SK-N-SH (cell line): ENCODE measurements at regions not wholly inside any gene's neighbourhood (a gene's known extent, or its start where the extent isn't known, plus 50 kb on each side); places are given as distances from the start of the nearest gene placed in this dataset.

Experiments
- CTCF ChIA-PET: fragments of 300-600, 350-600 bp; formaldehyde crosslinking; extraction: SDS; loops from one replicate; lab custom pipeline; 2021; lab: Yijun Ruan, JAX
- POLR2A ChIA-PET: fragments of 350-600 bp; sonication (Branson Sonifier 250); formaldehyde crosslinking; extraction: SDS; loops from one replicate; lab custom pipeline; 2020; ENCODE audit warnings: antibody characterized with exemption, inconsistent platforms; lab: Yijun Ruan, JAX
- DNase-seq: peaks from one replicate; pipeline ENCODE4 v3.0.0; 2012
- H2AFZ ChIP-seq: fragments of 200-600 bp; sonication (generic); 2 replicates; pipeline ENCODE4 v1.8.1; 2016; ENCODE audit warnings: antibody characterized with exemption, mild to moderate bottlenecking, low read depth
- H3F3A ChIP-seq: fragments of 200-600 bp; sonication (generic); replicated peaks from 2 replicates; pipeline ENCODE3; 2016; ENCODE audit warnings: antibody characterized with exemption, mild to moderate bottlenecking; ENCODE audit not compliant: insufficient read depth
- H3K27ac ChIP-seq, 2 experiments: fragments of 200-500 bp in 1 of 2; fragments of 200-600 bp in 1 of 2; sonication (Bioruptor generic) in 1 of 2; sonication (generic), shearing (Covaris generic) in 1 of 2; 2 replicates each; pipeline versions ENCODE4 v1.5.1 to v1.6.1; 2014 to 2016; ENCODE audit warnings: low read depth in 2 of 2, inconsistent platforms in 1 of 2, low read length in 1 of 2, mild to moderate bottlenecking in 1 of 2, mixed read lengths in 1 of 2
- H3K27me3 ChIP-seq: fragments of 200-600 bp; sonication (generic), shearing (Covaris generic); 2 replicates; pipeline ENCODE4 v1.6.1; 2016; ENCODE audit warnings: mixed run types; ENCODE audit not compliant: insufficient read depth
- H3K36me3 ChIP-seq, 2 experiments: fragments of 200-500 bp in 1 of 2; fragments of 200-600 bp in 1 of 2; sonication (Bioruptor generic) in 1 of 2; sonication (generic) in 1 of 2; replicated peaks in 1 of 2; 2 replicates each; pipeline versions ENCODE3 to v1.5.1; 2014 to 2016; ENCODE audit warnings: low read length in 1 of 2, mild to moderate bottlenecking in 1 of 2; ENCODE audit not compliant: insufficient read depth in 2 of 2, control insufficient read depth in 1 of 2
- H3K4me1 ChIP-seq, 2 experiments: fragments of 200-500 bp in 1 of 2; fragments of 200-600 bp in 1 of 2; sonication (Bioruptor generic) in 1 of 2; sonication (generic), shearing (Covaris generic) in 1 of 2; 2 replicates each; pipeline versions ENCODE4 v1.5.1 to v1.6.1; 2014 to 2016; ENCODE audit warnings: low read depth in 1 of 2, low read length in 1 of 2, mixed run types in 1 of 2; ENCODE audit not compliant: insufficient read depth in 2 of 2, control insufficient read depth in 1 of 2
- H3K4me2 ChIP-seq: fragments of 200-600 bp; sonication (generic), shearing (Covaris generic); 2 replicates; pipeline ENCODE4 v1.6.1; 2017; ENCODE audit warnings: mixed run types
- H3K4me3 ChIP-seq, 2 experiments: fragments of 200-500 bp in 1 of 2; fragments of 200-600 bp in 1 of 2; sonication (Bioruptor generic) in 1 of 2; sonication (generic), shearing (Covaris generic) in 1 of 2; 2 replicates each; pipeline versions ENCODE4 v1.5.1 to v1.8.1; 2014 to 2016; ENCODE audit warnings: low read depth in 2 of 2, inconsistent platforms in 1 of 2, low read length in 1 of 2, mild to moderate bottlenecking in 1 of 2, mixed read lengths in 1 of 2, moderate library complexity in 1 of 2
- H3K79me2 ChIP-seq: fragments of 200-600 bp; sonication (generic); 2 replicates; pipeline ENCODE4 v1.8.1; 2017; ENCODE audit warnings: mild to moderate bottlenecking; ENCODE audit not compliant: insufficient read depth
- H3K9ac ChIP-seq: fragments of 200-600 bp; sonication (generic); 2 replicates; pipeline ENCODE4 v1.6.1; 2017; ENCODE audit warnings: mixed run types
- H3K9me2 ChIP-seq: fragments of 200-600 bp; sonication (generic); 2 replicates; pipeline ENCODE4 v1.6.1; 2017; ENCODE audit warnings: mixed run types
- H3K9me3 ChIP-seq: fragments of 200-600 bp; sonication (generic); 2 replicates; pipeline ENCODE4 v1.6.1; 2017; ENCODE audit warnings: mixed run types, mild to moderate bottlenecking, moderate library complexity
- H4K20me1 ChIP-seq: fragments of 200-600 bp; sonication (generic); 2 replicates; pipeline ENCODE4 v1.6.1; 2017; ENCODE audit warnings: mild to moderate bottlenecking, mixed run types; ENCODE audit not compliant: insufficient read depth
- EP300 ChIP-seq, 2 experiments: IDR thresholded peaks; 2 replicates each; pipeline versions ENCODE4 v1.4.0 to v1.6.1; 2012; ENCODE audit warnings: borderline replicate concordance in 1 of 2, low read depth in 1 of 2, low read length in 1 of 2
- EZH2phosphoT487 ChIP-seq: fragments of 200-600 bp; sonication (generic); IDR thresholded peaks from 2 replicates; pipeline ENCODE4 v1.6.1; 2017; ENCODE audit warnings: low read depth, mixed run types, mild to moderate bottlenecking, antibody characterized with exemption, moderate library complexity, borderline replicate concordance
- FOSL2 ChIP-seq: IDR thresholded peaks from 2 replicates; pipeline ENCODE4 v1.4.0; 2012; ENCODE audit warnings: low read depth, mild to moderate bottlenecking, moderate library complexity, borderline replicate concordance
- FOXJ3 ChIP-seq: sonication (generic); formaldehyde crosslinking; IDR thresholded peaks from 2 replicates; pipeline ENCODE4 v1.5.1; 2020; ENCODE audit warnings: mild to moderate bottlenecking, missing genetic modification reagents
- FOXM1 ChIP-seq: IDR thresholded peaks from 2 replicates; pipeline ENCODE4 v1.4.0; 2012; ENCODE audit warnings: low read depth, mild to moderate bottlenecking
- IRF3 ChIP-seq: fragments of 150-350 bp; IDR thresholded peaks from 2 replicates; pipeline ENCODE4 v1.6.1; 2016; ENCODE audit warnings: mild to moderate bottlenecking, low read depth, low read length
- MEF2A ChIP-seq: IDR thresholded peaks from 2 replicates; pipeline ENCODE4 v1.4.0; 2012; ENCODE audit warnings: low read depth, borderline replicate concordance
- MXI1 ChIP-seq: IDR thresholded peaks from 2 replicates; pipeline ENCODE4 v1.6.1; 2012; ENCODE audit warnings: mild to moderate bottlenecking, low read depth, low read length, improper control_type of control experiment
- NFIC ChIP-seq: IDR thresholded peaks from 2 replicates; pipeline ENCODE4 v1.4.0; 2012; ENCODE audit warnings: borderline replicate concordance
- TCF12 ChIP-seq: IDR thresholded peaks from 2 replicates; pipeline ENCODE4 v1.4.0; 2012
- TEAD4 ChIP-seq: IDR thresholded peaks from 2 replicates; pipeline ENCODE4 v1.4.0; 2012; ENCODE audit warnings: mild to moderate bottlenecking, borderline replicate concordance; ENCODE audit not compliant: insufficient read depth
- USF2 ChIP-seq: fragments of 150-350 bp; IDR thresholded peaks from 2 replicates; pipeline ENCODE4 v1.6.1; 2017; ENCODE audit warnings: antibody characterized with exemption, low read length, low read depth, borderline replicate concordance
- WGBS: methylation state at CpG from one replicate; pipeline ENCODE4 v1.1.6; 2017; ENCODE audit warnings: low lambda C conversion rate; 5-methylcytosine and 5-hydroxymethylcytosine counted together

- TF ChIP-seq TEAD4 (no peak), MEF2A (no peak), FOXJ3 (CRISPR knock-in tag) (no peak), FOSL2 (no peak), EZH2phosphoT487 (no peak), TCF12 (no peak), MXI1 (no peak), IRF3 (no peak), EP300 (IDR thresholded peaks at IDR 0.05; ENCODE audit: borderline replicate concordance in 1 of 2, low read depth in 1 of 2, low read length in 1 of 2) (no peak)
- Histone ChIP-seq H3K36me3 (no peaks in the 10 kb centered on the region), H3K4me1 (no peaks in the 10 kb centered on the region), H3K4me2 (no peak overlapping the region), H4K20me1 (no peaks in the 10 kb centered on the region), H3K9me2 (no peaks in the 10 kb centered on the region), H3K79me2 (no peaks in the 10 kb centered on the region), H3K9me3 (no peaks in the 10 kb centered on the region), H3F3A (no peaks in the 10 kb centered on the region), H3K4me3 (no peak overlapping the region), H3K27me3 (no peaks in the 10 kb centered on the region), H3K27ac (no peak overlapping the region), H3K9ac (no peak overlapping the region), H2AFZ (no peak overlapping the region)
- ChIA-PET POLR2A (no interaction called here), CTCF (no interaction called here)
- 60% methylated on average over 15 of the region's 22 CpGs for WGBS
- no peak for DNase-seq
Observed at GRCh38 chr6:168207421-168208175, 112.0 kb downstream of the DACT2 start.

- Histone ChIP-seq H3K4me3 (no peak overlapping the region), H3K27me3 (no peaks in the 10 kb centered on the region), H3K9me2 (no peaks in the 10 kb centered on the region), H2AFZ (no peak overlapping the region), H3K9ac (no peak overlapping the region), H3F3A (no peaks in the 10 kb centered on the region), H3K4me2 (no peak overlapping the region), H3K36me3 (no peaks in the 10 kb centered on the region), H3K27ac (no peak overlapping the region), H4K20me1 (no peaks in the 10 kb centered on the region), H3K79me2 (no peaks in the 10 kb centered on the region), H3K4me1 (no peaks in the 10 kb centered on the region), H3K9me3 (no peaks in the 10 kb centered on the region)
- no peak for DNase-seq
- 57% methylated on average over 15 of the region's 16 CpGs for WGBS
- ChIA-PET POLR2A (no interaction called here), CTCF (interaction anchor here (1.0 to 1.2 kb wide), 2 partner anchors 12 to 43 kb away, joined by 3 to 4 read pairs; no protein-coding TSS in a partner anchor)
- TF ChIP-seq NFIC (no peak), USF2 (no peak), FOXM1 (no peak)
Observed at GRCh38 chr6:168206661-168207274, 112.8 kb downstream of the DACT2 start.
